ENCODE measurements at regions not wholly inside any gene's neighbourhood (a gene's known extent, or its start where the extent isn't known, plus 50 kb on each side); places are given as distances from the start of the nearest gene placed in this dataset.
A peak's percentile ranks its signal among the peaks of the same experiment; 100 is the strongest.

- no peak for TF ChIP-seq EZH2 (IDR thresholded peaks at IDR 0.05; ENCODE audit: borderline replicate concordance, low read depth, low read length, poor library complexity, severe bottlenecking)
- no peak for TF ChIP-seq CTCF (conservative IDR thresholded peaks at IDR 0.05; ENCODE audit: low read depth, low read length)
- POLR2A ChIA-PET (ENCODE audit: low non-redundant PET): no interaction called here
- CTCF ChIA-PET: no interaction called here
- Histone ChIP-seq H3K27me3 (replicated peaks; ENCODE audit: insufficient read depth, low read depth, low read length, poor library complexity) (no peaks in the 10 kb centered on the region), H3K4me1 (ENCODE audit: insufficient read depth, low read length, poor library complexity, severe bottlenecking) (no peaks in the 10 kb centered on the region), H3K9me3 (ENCODE audit: low read depth, low read length, poor library complexity, severe bottlenecking) (no peaks in the 10 kb centered on the region), H3K4me3 (ENCODE audit: low read depth, low read length, poor library complexity, severe bottlenecking) (no peak overlapping the region), H3K36me3 (ENCODE audit: insufficient read depth, low read length, poor library complexity, severe bottlenecking) (no peaks in the 10 kb centered on the region), H3K27ac (ENCODE audit: low read depth, low read length, poor library complexity, severe bottlenecking) (no peak overlapping the region)
- intact Hi-C loops (cut with micrococcal nuclease; ENCODE audit: unreplicated experiment): no loop called here
- no TSS peak for BruUV-seq (replicated peaks)
- no peak for DNase-seq (ENCODE audit: low spot score)
These were observed 903.6 kb downstream of the RPA4 start for GRCh38 chrX:97787311-97787710.

- intact Hi-C loops (cut with micrococcal nuclease; ENCODE audit: unreplicated experiment): no loop called here
- TF ChIP-seq EZH2 (IDR thresholded peaks at IDR 0.05; ENCODE audit: borderline replicate concordance, low read depth, low read length, poor library complexity, severe bottlenecking): no peak
- TF ChIP-seq CTCF (conservative IDR thresholded peaks at IDR 0.05; ENCODE audit: low read depth, low read length): no peak
- Histone ChIP-seq H3K4me3 (ENCODE audit: low read depth, low read length, poor library complexity, severe bottlenecking) (no peak overlapping the region), H3K36me3 (ENCODE audit: insufficient read depth, low read length, poor library complexity, severe bottlenecking) (no peaks in the 10 kb centered on the region), H3K4me1 (ENCODE audit: insufficient read depth, low read length, poor library complexity, severe bottlenecking) (no peaks in the 10 kb centered on the region), H3K9me3 (ENCODE audit: low read depth, low read length, poor library complexity, severe bottlenecking) (no peaks in the 10 kb centered on the region), H3K27me3 (replicated peaks; ENCODE audit: insufficient read depth, low read depth, low read length, poor library complexity) (no peaks in the 10 kb centered on the region), H3K27ac (ENCODE audit: low read depth, low read length, poor library complexity, severe bottlenecking) (no peak overlapping the region)
- peak; percentile 41 for DNase-seq (ENCODE audit: low spot score)
- CTCF ChIA-PET: no interaction called here
- BruUV-seq (replicated peaks): no TSS peak
- POLR2A ChIA-PET (ENCODE audit: low non-redundant PET): no interaction called here
These were observed 904.1 kb downstream of the RPA4 start for GRCh38 chrX:97787849-97788248.

- Histone ChIP-seq H3K36me3 (ENCODE audit: insufficient read depth, low read length, poor library complexity, severe bottlenecking) (no peaks in the 10 kb centered on the region), H3K4me3 (ENCODE audit: low read depth, low read length, poor library complexity, severe bottlenecking) (no peak overlapping the region), H3K9me3 (ENCODE audit: low read depth, low read length, poor library complexity, severe bottlenecking) (no peaks in the 10 kb centered on the region), H3K27ac (ENCODE audit: low read depth, low read length, poor library complexity, severe bottlenecking) (no peak overlapping the region), H3K27me3 (replicated peaks; ENCODE audit: insufficient read depth, low read depth, low read length, poor library complexity) (no peaks in the 10 kb centered on the region), H3K4me1 (ENCODE audit: insufficient read depth, low read length, poor library complexity, severe bottlenecking) (no peaks in the 10 kb centered on the region)
- ChIA-PET CTCF (no interaction called here), POLR2A (ENCODE audit: low non-redundant PET) (no interaction called here)
- no TSS peak for BruUV-seq (replicated peaks)
- intact Hi-C loops (cut with micrococcal nuclease; ENCODE audit: unreplicated experiment): no loop called here
- TF ChIP-seq EZH2 (IDR thresholded peaks at IDR 0.05; ENCODE audit: borderline replicate concordance, low read depth, low read length, poor library complexity, severe bottlenecking) (no peak), CTCF (conservative IDR thresholded peaks at IDR 0.05; ENCODE audit: low read depth, low read length) (no peak)
- DNase-seq (ENCODE audit: low spot score): no peak
These were observed 907.1 kb downstream of the RPA4 start for GRCh38 chrX:97790850-97791249.
